Epidermal melanocyte (primary cell): ENCODE measurements at regions not wholly inside any gene's neighbourhood (a gene's known extent, or its start where the extent isn't known, plus 50 kb on each side); places are given as distances from the start of the nearest gene placed in this dataset.
"Not testable (repeated sequence)": the region's sequence is repeated elsewhere in the genome, so short reads cannot be mapped to it uniquely, and the experiment has no call there.

Source experiments
- DNase-seq: peaks from one replicate; pipeline ENCODE4 v3.0.0; 2011; ENCODE audit warnings: low spot score; ENCODE audit not compliant: insufficient read length

GRCh38 chr5:115439042-115439441 lies 105.5 kb downstream of the FEM1C start:
- DNase-seq = no peak

DNA sequence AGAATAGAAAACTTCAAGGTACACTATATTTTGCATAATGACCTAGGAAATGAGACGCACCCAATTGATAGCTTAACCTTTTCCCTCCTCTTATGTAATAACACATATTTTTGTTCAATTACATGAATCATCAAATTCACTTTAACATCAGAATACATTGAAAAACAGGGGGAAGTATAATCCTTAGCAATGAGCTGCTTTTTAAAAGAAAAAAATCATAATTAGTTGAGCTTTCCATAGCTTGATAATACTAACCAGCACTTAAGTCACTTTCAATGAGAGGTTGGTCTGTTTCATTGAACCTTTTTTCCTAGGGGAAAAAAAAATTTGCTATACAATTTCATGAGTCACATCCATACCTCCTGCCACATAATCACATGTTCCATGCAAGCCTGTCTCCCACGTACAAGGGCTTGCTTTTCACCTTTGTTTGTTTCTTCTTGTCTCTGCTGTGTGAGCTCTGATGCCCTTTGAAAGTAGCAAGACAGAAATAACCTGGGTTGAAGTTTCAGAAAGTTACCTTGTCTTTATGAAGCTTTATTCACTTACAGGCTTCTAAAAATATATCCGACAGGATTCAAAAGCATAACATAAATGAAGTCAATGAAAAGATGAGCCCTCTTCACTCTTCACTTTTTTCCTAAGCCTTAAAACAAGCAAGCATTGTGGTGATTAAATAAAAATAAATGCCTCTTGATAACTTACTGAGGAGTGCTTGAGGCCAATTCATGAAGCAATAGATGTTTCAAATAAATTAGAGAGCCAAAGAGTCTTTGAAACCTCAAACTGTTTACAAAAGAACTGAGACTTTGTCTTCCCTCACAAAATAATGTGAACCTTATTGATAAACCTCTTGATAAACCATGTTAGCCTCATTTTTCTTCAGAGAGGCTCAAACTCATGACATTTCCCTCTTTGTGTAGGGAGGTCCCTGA lies 108.5 kb downstream of the FEM1C start:
- no peak for DNase-seq

DNA sequence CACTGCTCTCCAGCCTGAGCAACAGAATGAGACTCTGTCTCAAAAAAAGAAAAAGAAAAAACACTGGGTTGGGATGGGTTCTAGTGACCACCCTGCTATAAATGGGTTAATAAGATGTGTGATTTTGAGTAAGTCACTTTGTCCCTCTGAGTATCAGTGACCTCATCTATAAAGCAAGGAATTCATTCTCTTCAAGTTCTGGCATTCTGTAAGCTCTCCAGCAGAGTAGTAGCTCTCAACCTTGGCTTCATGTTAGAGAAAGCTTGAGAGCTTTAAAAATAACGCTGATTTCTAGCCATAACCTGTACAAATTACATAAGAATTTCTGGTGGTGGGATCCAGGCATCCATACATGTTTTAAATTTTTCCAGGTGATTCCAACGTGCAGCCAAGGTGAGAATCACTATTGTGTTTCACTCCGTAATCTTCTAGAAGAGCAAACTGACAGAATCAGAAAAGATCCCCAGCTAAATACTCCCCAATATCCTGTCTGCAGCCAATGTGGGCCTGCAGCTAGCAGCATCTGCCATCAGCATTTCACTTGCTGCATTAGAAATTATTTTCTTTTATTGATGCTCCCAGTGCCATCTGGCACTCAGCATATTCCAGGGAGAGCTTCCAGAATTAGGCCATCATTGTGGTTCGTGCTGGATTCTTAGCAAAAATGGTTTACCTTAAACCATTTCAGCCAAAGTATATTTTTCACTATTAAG lies 109.4 kb downstream of the FEM1C start:
- no peak for DNase-seq

- no peak for DNase-seq
Observed at GRCh38 chr5:115433918-115434317, 110.7 kb downstream of the FEM1C start.

DNA sequence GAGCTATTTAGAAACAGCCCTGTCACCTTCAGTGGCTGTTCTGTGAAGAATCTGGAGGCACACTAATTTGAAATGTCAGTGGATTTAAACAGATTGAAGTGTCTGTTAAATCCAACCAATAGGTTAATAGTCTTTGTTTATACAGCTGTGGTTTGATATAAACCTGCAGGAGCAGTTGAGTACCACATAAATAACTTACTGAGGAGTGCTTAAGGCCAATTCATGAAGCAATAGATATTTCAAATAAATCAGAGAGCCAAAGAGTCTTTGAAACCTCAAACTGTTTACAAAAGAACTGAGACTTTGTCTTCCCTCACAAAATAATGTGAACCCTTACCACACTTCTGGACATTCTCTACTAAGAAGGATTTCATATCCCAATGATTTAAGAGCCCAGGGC lies 111.9 kb downstream of the FEM1C start:
- no peak for DNase-seq

DNA sequence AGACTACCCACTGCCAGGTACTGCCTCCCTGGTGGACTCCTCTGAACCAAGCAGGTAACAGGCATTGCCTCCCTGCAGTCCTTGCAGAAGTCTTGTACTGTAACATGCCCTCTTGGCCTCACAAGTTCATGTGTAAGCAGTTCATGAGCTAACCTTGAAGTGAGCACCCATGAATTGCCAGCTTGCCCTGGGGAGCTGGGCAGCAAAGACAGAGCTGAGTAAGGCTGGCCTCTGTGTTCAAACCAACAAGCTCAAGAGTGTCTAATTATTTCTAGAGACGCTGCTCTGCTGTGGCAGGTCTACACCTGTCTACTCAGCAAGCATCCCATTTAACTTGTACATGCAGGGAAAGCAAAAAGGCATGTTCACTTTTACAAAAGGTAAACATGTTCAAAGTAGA lies 113.5 kb downstream of the FEM1C start:
- no peak for DNase-seq

DNA sequence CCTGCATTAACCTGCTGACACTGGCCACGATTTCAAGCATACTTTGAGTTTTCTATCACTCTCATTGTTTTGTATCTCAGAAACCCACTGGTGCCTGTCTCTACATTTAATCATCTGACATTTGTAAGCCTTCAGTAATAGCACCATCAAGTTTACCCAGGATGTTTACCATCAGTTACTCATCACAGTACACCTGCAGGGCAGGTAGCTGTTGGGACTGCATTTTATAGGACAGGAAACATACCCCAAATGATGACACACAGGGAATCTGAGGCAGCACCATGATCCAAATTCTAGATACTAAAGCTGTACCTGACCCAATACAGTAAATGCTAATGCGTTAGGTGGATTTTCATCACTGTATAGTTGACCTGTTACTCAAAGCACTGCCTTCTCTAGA lies 114.2 kb downstream of the FEM1C start:
- no peak for DNase-seq

GRCh38 chr5:115429345-115429940 lies 115.1 kb downstream of the FEM1C start:
- DNase-seq = no peak

DNA sequence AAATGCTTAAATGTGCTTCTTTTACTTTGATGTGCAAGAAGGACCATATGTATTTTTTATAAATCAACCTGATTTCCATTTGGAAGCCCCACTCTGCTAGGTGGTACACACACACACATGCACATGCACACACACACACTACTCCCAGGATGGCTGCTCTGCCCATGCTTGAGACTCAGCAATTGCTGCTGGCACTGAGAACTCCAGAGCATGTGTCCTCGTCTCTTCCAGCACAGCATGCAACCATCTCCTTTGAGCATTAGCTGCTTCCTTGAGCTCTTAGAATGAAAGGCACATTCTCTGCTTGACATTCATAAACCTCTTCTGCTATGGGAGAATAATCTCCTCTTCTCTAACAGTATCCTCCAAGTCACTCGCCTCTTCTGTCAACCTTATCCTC lies 115.9 kb downstream of the FEM1C start:
- no peak for DNase-seq

DNA sequence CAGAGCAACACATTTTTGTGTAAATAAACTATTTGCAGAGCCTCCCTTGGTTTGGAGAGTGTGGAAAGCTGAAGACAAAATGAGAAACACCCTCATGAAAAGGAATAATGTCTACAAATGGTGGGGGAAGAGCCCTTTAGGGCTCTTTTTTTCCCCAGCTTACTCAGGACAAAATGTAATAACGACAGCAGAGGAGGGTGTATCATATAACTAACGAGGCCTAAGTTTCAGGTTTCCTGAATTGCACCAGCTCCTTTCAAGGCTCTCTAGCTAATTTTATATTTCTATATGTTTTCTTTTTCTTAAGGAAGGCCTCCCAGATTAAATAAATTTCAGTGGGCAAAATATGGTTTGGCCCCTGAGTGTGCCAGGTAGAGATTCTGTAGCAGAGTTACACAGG lies 116.3 kb downstream of the FEM1C start:
- DNase-seq = no peak

- no peak for DNase-seq
Observed at GRCh38 chr5:115424446-115424845, 120.1 kb downstream of the FEM1C start.

DNA sequence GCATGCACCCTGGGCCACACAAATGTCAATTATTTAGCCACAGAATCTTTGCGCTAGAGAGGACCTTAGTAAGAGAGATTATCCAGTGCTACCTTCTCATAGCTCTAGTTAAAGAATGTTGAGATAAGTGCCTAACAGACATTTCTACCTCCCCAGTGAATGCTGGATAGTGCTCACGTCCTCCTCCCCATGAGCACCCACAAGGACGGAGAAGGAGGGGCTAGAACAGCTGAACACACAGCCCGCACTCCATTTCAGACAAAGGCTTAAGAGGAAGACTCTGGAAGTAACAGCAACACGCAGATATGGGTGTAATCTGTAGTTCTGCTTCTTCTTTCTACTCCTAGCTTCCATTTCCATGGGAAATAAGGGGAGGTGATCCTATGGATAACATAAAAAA lies 120.5 kb downstream of the FEM1C start:
- DNase-seq = no peak

DNA sequence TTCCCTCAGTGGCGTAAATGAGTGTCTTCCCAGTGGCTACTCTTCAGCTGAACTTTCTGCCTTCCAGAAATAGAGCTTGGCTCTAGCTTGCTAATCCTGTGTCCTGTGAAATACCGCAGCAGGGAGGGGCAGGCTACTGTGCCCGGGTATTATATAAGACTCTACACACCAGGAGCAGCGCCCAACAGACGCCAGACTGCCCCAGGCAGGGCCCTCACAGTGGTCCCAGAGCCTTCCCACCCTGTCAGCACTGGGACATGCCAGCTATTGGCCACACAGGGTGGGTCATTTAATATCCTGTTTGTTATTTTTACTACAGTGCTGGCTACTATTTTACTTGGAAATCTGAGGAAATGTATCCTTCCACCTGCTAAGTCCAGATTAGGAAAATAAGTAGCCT lies 121.0 kb downstream of the FEM1C start:
- no peak for DNase-seq

GRCh38 chr5:115423051-115423450 lies 121.5 kb downstream of the FEM1C start:
- DNase-seq = no peak

DNA sequence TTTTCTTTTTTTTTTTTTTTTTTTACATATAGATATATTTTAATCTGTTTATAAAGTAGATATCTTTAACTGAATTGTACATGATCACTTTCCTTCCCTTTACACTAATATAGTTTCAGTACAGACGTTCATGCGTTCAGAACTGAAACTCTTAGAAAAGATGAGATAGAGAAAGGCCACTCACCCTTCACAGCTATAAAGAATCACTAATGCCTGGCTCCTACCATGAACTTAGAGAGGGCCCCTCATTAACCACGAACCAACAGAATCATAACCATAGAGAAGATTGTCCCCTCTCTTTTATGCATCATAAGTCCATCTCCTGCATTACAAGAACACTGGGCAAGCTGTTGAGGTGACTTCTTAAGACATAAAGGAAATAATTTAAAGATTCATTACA lies 123.8 kb downstream of the FEM1C start:
- DNase-seq = not testable (repeated sequence)

DNA sequence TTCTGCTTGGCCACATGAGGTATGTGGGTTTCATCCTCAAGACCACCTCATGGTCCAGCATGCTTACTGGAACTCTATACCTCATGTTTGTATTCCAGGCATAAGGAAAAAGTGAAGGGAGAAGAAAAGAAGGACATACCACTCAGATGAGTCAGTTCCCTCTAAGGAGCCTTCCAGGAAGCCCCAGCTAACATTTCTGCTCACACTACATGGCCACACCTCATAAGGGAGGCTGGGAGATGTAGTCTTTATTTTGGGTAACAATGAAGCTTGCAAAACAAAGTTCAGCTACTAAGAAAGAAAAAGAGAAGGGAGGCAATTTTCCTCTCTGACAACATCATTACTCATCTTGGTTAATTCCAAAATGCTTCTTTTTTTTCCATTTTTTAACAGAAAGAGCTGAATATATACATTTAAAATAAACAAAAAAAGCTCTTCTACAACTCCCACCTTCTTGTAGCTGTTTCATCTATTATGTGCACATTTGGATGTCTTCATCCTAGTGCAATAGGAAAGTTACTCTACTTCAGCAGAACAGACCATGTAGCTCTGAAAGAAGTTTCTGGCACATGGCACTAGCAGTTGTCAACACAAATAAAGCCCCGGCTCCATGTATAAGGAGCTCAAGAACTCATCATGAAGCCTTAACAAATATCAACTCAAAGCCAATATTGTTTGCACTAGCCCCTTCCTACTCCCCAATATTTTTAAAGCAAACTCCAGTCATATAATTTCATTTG lies 123.6 kb upstream of the CCDC112 start:
- DNase-seq = no peak

DNA sequence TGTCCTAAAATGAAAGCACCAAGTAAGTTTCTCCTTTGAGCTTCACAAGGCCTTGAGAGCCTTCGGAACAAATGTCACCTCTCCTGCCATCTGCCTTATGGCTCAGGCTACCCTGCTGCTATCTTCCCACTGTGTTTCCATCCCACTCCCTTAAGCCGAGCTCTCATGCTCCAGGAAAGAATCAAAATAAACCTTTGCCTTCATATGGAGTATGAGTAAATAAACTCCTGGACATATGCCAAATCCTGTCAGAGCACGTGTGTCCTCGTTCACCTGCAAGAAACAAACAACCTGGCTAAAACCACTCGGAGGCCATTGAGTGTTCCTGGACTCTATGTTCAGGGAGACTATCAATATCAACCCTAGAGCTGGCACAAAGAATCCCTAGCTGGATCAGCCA lies 122.3 kb upstream of the CCDC112 start:
- no peak for DNase-seq

DNA sequence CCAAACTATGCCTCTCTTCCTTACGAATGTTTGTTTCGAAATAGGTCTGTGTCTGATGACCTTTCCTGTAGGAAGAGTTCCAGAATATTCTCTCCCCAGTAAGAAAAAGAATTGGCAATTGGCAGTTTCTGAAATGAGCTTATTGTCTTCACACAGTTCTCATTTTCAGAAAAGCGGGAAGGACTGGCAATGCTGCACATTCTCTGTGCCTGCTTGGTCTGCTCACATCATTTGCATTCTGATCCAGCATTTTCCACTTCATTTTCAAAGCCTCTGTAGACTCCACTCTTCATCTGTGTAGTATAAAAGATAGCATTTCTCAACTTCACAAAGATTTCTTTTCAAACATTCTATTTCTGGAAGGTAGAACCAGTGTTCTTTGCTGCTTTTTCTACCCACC lies 120.6 kb upstream of the CCDC112 start:
- no peak for DNase-seq

DNA sequence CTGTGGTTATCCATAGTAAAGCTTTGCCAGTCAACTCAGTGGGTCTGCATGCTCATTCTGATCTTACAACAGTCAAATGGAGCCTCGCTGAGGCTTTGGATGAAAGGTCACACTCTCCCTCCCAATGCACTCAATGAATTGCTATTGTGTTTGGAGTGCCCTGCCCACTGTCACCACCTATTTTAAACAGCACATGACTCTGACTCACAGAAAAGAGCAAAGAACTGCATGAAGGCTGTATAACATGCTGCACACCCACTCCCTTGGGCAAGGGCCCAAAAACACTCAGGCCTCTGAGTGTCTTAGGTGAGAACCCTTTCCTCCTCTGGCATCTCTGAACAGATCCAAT lies 118.7 kb upstream of the CCDC112 start:
- no peak for DNase-seq

DNA sequence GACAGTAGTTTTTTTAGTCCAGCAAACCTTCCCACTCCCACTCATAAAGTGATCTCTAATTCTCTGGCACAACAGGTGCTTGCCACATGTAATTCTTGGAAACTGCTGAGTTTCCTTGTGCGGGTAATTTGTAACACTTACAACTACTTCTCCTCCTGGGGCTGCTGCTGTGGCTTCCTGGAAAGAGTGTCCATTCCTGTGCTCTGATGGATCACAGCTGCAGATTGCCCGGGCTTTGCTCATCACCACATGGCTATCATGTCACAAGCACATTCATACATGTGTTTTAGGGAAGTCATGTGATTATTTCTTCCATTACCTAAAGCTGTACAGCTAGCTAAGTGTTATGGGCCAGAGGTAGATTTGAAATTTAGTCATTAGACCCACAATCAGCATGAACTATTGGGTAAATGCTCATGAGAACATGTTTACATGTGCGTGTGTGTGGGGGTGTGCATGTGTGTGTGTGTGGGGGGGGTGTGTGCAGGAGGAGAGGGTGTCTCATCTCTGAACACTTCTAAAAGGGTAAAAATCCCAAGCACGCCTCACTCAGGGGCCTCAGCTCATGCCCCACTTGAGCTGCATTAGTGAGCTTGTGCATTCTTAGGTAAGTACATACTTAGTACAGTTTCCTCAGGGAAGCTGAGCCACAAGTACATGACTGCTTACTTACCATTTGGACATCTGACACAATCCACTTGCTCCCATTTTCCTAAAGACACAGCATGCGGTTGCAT lies 118.1 kb upstream of the CCDC112 start:
- peak; percentile 73 for DNase-seq

DNA sequence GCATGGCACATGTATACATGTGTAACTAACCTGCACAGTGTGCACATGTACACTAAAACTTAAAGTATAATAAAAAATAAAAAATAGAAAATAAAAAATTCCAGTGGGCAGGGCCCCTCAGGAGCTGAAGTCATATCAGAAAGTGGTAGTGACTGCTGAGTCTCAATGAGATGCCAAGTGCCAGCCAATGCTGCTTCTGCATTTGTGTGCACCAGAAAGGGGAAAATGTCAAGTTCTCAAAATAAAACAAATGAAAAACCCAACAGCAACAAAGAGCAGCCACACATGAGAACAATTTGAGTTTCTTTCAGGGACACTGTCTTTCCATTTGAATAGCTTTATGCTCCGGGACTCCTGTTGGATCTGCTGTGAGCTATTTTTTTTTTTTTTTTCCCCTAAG lies 117.2 kb upstream of the CCDC112 start:
- DNase-seq = no peak
